HepG2 (cell line): ENCODE measurements at regions not wholly inside any gene's neighbourhood (a gene's known extent, or its start where the extent isn't known, plus 50 kb on each side); places are given as distances from the start of the nearest gene placed in this dataset.

ENCODE experiments used
- ATAC-seq: fragments of 200-7000 bp; cut with Tn5 transposase; 3 replicates; pipeline ENCODE4 v1.9.1; 2020; ENCODE audit warnings: mild to moderate bottlenecking, moderate library complexity
- BruUV-seq: library from RNA; stranded (reverse); fragments of 400-500 nt; replicated peaks from 2 replicates; lab custom pipeline; 2021; lab: Mats Ljungman, UMichigan
- CTCF ChIA-PET: fragments of 300-600 bp; formaldehyde crosslinking; extraction: SDS; loops from one replicate; lab custom pipeline; 2021; ENCODE audit warnings: low total read pairs, inconsistent platforms, low intra/inter-chr PET ratio; lab: Yijun Ruan, JAX
- POLR2A ChIA-PET: fragments of 350-600 bp; sonication (Branson Sonifier 250); formaldehyde crosslinking; loops from one replicate; lab custom pipeline; 2020; ENCODE audit warnings: antibody characterized with exemption, inconsistent platforms; lab: Yijun Ruan, JAX
- DNase-seq: peaks from one replicate; pipeline ENCODE4 v3.0.0-alpha.2; 2015; ENCODE audit warnings: low spot score
- FAIRE-seq: peaks from 3 replicates; lab custom pipeline; 2011; peaks lifted over from hg19 to GRCh38; lab: Jason Lieb, UNC
- H2AFZ ChIP-seq: one replicate; pipeline ENCODE4 v1.6.1; 2011; ENCODE audit warnings: low read length, inconsistent platforms
- H3K27ac ChIP-seq: fragments of 300-600 bp; 3 replicates; pipeline ENCODE4 v1.8.0; 2011; ENCODE audit warnings: mixed run types, mild to moderate bottlenecking, mixed read lengths, low read length, inconsistent platforms; ENCODE audit not compliant: insufficient read depth; ENCODE audit errors: extremely low read length
- H3K27me3 ChIP-seq, 2 experiments: fragments of 200-600 bp in 1 of 2; 2 replicates in 1 of 2; 3 replicates in 1 of 2; pipeline versions ENCODE4 v1.6.0 to v1.8.0; 2011; ENCODE audit warnings: low read length in 2 of 2, mild to moderate bottlenecking in 2 of 2, moderate library complexity in 2 of 2, inconsistent platforms in 1 of 2; ENCODE audit not compliant: insufficient read depth in 2 of 2, control insufficient read depth in 1 of 2
- H3K36me3 ChIP-seq, 2 experiments: fragments of 200-600 bp in 1 of 2; replicated peaks in 1 of 2; 2 replicates in 1 of 2; 3 replicates in 1 of 2; pipeline versions ENCODE4 v1.5.1 to v1.8.0; 2011; ENCODE audit warnings: low read length in 2 of 2, inconsistent platforms in 1 of 2; ENCODE audit not compliant: insufficient read depth in 2 of 2, control insufficient read depth in 1 of 2
- H3K4me1 ChIP-seq: 2 replicates; pipeline ENCODE4 v1.5.1; 2012; ENCODE audit warnings: low read length, inconsistent platforms; ENCODE audit not compliant: insufficient read depth
- H3K4me2 ChIP-seq: 2 replicates; pipeline ENCODE4 v1.6.0; 2011; ENCODE audit warnings: low read depth, low read length, inconsistent platforms
- H3K4me3 ChIP-seq, 3 experiments: fragments of 200-600 bp in 1 of 3; sonication (generic), shearing (Covaris generic) in 1 of 3; replicated peaks in 1 of 3; 2 replicates each; pipeline ENCODE4 v1.5.1; 2011 to 2016; ENCODE audit warnings: low read length in 3 of 3, inconsistent platforms in 2 of 3, low read depth in 2 of 3, mild to moderate bottlenecking in 2 of 3, control low read depth in 1 of 3, mixed read lengths in 1 of 3; ENCODE audit not compliant: insufficient read depth in 1 of 3
- H3K79me2 ChIP-seq: one replicate; pipeline ENCODE4 v1.6.1; 2011; ENCODE audit warnings: low read length, inconsistent platforms; ENCODE audit not compliant: insufficient read depth
- H3K9ac ChIP-seq: 2 replicates; pipeline ENCODE4 v1.6.0; 2011; ENCODE audit warnings: mild to moderate bottlenecking, low read depth, low read length, inconsistent platforms; ENCODE audit not compliant: insufficient read depth
- H3K9me3 ChIP-seq: 2 replicates; pipeline ENCODE4 v1.5.1; 2012; ENCODE audit warnings: mild to moderate bottlenecking, low read length
- H4K20me1 ChIP-seq: 2 replicates; pipeline ENCODE4 v1.6.0; 2011; ENCODE audit warnings: inconsistent platforms, mild to moderate bottlenecking, low read length, moderate library complexity; ENCODE audit not compliant: insufficient read depth
- ARNT ChIP-seq: fragments of 450-650 bp; IDR thresholded peaks from 2 replicates; pipeline ENCODE4 v1.6.1; 2017
- FOXK1 ChIP-seq: sonication (generic); formaldehyde crosslinking; IDR thresholded peaks from 2 replicates; pipeline ENCODE4 v1.4.0; 2020; ENCODE audit warnings: low read depth, missing genetic modification reagents, borderline replicate concordance
- GABPB1 ChIP-seq: IDR thresholded peaks from 2 replicates; pipeline ENCODE4 v1.6.1; 2016; ENCODE audit warnings: mild to moderate bottlenecking, missing genetic modification reagents, moderate library complexity, missing compliant biosample characterization
- GLI4 ChIP-seq: sonication (generic); formaldehyde crosslinking; IDR thresholded peaks from 2 replicates; pipeline ENCODE4 v1.5.1; 2020; ENCODE audit warnings: missing genetic modification reagents, mild to moderate bottlenecking, moderate library complexity, borderline replicate concordance
- KDM6A ChIP-seq: IDR thresholded peaks from 2 replicates; pipeline ENCODE4 v1.6.1; 2016; ENCODE audit warnings: low read depth
- NFIC ChIP-seq: IDR thresholded peaks from 2 replicates; pipeline ENCODE4 v1.6.1; 2012; ENCODE audit warnings: mild to moderate bottlenecking, low read length, inconsistent platforms
- PHF5A ChIP-seq: IDR thresholded peaks from one replicate; pipeline ENCODE4 v1.6.1; 2018; ENCODE audit warnings: low read depth, missing genetic modification reagents; ENCODE audit not compliant: unreplicated experiment
- SOX13 ChIP-seq, 3 experiments: fragments of 450-650 bp in 1 of 3; sonication (generic) in 1 of 3; formaldehyde crosslinking in 1 of 3; IDR thresholded peaks in 2 of 3; conservative IDR thresholded peaks in 1 of 3; 2 replicates each; pipeline versions ENCODE4 v1.5.0 to v1.6.1; 2016 to 2020; ENCODE audit warnings: antibody characterized with exemption in 1 of 3, mild to moderate bottlenecking in 1 of 3, missing compliant biosample characterization in 1 of 3, missing genetic modification reagents in 1 of 3, moderate library complexity in 1 of 3
- ZNF12 ChIP-seq: sonication (generic); formaldehyde crosslinking; IDR thresholded peaks from 2 replicates; pipeline ENCODE4 v1.5.0; 2020; ENCODE audit warnings: missing genetic modification reagents
- ZNF598 ChIP-seq: sonication (generic); formaldehyde crosslinking; IDR thresholded peaks from 2 replicates; pipeline ENCODE4 v1.5.1; 2020; ENCODE audit warnings: mild to moderate bottlenecking, missing genetic modification reagents, borderline replicate concordance
- ZNF660 ChIP-seq: sonication (generic); formaldehyde crosslinking; IDR thresholded peaks from 2 replicates; pipeline ENCODE4 v1.5.1; 2020; ENCODE audit warnings: mild to moderate bottlenecking, low read depth, missing genetic modification reagents, borderline replicate concordance
- ZNF788 ChIP-seq: sonication (generic); formaldehyde crosslinking; IDR thresholded peaks from 2 replicates; pipeline ENCODE4 v1.5.0; 2020; ENCODE audit warnings: mild to moderate bottlenecking, missing genetic modification reagents, borderline replicate concordance
- WGBS: methylation state at CpG from one replicate; pipeline ENCODE4 v1.1.6; 2017; ENCODE audit warnings: low lambda C conversion rate; 5-methylcytosine and 5-hydroxymethylcytosine counted together
- in situ Hi-C: cut with HindIII; loops from 2 replicates; pipeline ENCODE4 v1.10.0; 2017; ENCODE audit warnings: low pct_unique_long_range_greater_than_20kb; ENCODE audit not compliant: extremely low pct_ligation_motif_present
- intact Hi-C: fragments of 100-400 bp; cut with micrococcal nuclease; formaldehyde crosslinking; loops from one replicate; pipeline ENCODE4 v1.10.0; 2022; ENCODE audit not compliant: unreplicated experiment
- TF ChIP-seq, protein P1 (sequence below): sonication (generic); formaldehyde crosslinking; IDR thresholded peaks from 2 replicates; pipeline ENCODE4 v1.5.1; 2020; ENCODE audit warnings: missing genetic modification reagents, mild to moderate bottlenecking, borderline replicate concordance
- TF ChIP-seq, protein P2 (sequence below): IDR thresholded peaks from 2 replicates; pipeline ENCODE4 v1.6.1; 2012; ENCODE audit warnings: inconsistent platforms
- TF ChIP-seq, protein P3 (sequence below): sonication (generic); formaldehyde crosslinking; conservative IDR thresholded peaks from 2 replicates; pipeline ENCODE4 v1.4.0; 2020; ENCODE audit warnings: missing genetic modification reagents

DNA sequence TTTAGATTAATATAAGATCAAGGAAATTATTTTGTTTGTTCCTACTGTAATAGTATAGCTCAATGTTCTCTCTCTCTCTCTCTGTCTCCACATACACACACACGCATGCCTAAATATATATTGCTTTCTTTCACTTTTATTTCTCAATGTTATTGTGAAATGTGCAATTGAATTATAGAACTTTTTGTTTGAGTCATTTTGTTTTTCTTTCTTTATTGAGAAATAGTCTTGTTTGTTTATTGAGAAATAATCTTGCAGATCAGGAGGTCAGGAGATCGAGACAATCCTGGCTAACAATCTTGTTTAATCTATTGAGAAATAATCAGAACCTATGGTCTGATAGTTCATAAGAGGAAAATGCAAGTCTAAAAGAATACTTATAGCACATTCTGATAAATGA lies 1581.3 kb downstream of the EFNB2 start:
- no peaks in the 10 kb centered on the region for H3K27me3 ChIP-seq
- CTCF ChIA-PET, result no interaction called here
- H3K79me2 ChIP-seq, result no peaks in the 10 kb centered on the region
- H3K4me2 ChIP-seq, result no peak overlapping the region
- H3K9ac ChIP-seq, result no peak overlapping the region
- no peaks in the 10 kb centered on the region for H3K36me3 ChIP-seq
- H3K4me1 ChIP-seq, result no peaks in the 10 kb centered on the region
- intact Hi-C loops (no loop called here), in situ Hi-C loops (no loop called here)
- no peak for ATAC-seq
- H4K20me1 ChIP-seq, result no peaks in the 10 kb centered on the region
- WGBS, result 4% methylated on average over 2 of the region's 2 CpGs
- BruUV-seq, result no TSS peak
- TF ChIP-seq NFIC, result no peak
- TF ChIP-seq, protein P1, sequence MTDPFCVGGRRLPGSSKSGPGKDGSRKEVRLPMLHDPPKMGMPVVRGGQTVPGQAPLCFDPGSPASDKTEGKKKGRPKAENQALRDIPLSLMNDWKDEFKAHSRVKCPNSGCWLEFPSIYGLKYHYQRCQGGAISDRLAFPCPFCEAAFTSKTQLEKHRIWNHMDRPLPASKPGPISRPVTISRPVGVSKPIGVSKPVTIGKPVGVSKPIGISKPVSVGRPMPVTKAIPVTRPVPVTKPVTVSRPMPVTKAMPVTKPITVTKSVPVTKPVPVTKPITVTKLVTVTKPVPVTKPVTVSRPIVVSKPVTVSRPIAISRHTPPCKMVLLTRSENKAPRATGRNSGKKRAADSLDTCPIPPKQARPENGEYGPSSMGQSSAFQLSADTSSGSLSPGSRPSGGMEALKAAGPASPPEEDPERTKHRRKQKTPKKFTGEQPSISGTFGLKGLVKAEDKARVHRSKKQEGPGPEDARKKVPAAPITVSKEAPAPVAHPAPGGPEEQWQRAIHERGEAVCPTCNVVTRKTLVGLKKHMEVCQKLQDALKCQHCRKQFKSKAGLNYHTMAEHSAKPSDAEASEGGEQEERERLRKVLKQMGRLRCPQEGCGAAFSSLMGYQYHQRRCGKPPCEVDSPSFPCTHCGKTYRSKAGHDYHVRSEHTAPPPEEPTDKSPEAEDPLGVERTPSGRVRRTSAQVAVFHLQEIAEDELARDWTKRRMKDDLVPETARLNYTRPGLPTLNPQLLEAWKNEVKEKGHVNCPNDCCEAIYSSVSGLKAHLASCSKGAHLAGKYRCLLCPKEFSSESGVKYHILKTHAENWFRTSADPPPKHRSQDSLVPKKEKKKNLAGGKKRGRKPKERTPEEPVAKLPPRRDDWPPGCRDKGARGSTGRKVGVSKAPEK (CRISPR knock-in tag), result no peak
- TF ChIP-seq GABPB1 (CRISPR knock-in tag), result no peak
- no peak for TF ChIP-seq ZNF788
- no peak for TF ChIP-seq FOXK1 (CRISPR knock-in tag)
- TF ChIP-seq ARNT, result no peak
- TF ChIP-seq PHF5A (CRISPR knock-in tag), result no peak
- no peak for TF ChIP-seq ZNF12 (CRISPR knock-in tag)
- no peak for TF ChIP-seq ZNF598
- no peak for TF ChIP-seq KDM6A (CRISPR knock-in tag)
- no peak for TF ChIP-seq ZNF660 (CRISPR knock-in tag)
- TF ChIP-seq, protein P2, sequence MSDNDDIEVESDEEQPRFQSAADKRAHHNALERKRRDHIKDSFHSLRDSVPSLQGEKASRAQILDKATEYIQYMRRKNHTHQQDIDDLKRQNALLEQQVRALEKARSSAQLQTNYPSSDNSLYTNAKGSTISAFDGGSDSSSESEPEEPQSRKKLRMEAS, result no peak
- TF ChIP-seq GLI4 (CRISPR knock-in tag), result no peak
- no peak for TF ChIP-seq SOX13 (IDR thresholded peaks at IDR 0.05)
- no peak for TF ChIP-seq SOX13 (CRISPR knock-in tag; conservative IDR thresholded peaks at IDR 0.05 in 1 of 2, IDR thresholded peaks at IDR 0.05 in 1 of 2)
- TF ChIP-seq, protein P3, sequence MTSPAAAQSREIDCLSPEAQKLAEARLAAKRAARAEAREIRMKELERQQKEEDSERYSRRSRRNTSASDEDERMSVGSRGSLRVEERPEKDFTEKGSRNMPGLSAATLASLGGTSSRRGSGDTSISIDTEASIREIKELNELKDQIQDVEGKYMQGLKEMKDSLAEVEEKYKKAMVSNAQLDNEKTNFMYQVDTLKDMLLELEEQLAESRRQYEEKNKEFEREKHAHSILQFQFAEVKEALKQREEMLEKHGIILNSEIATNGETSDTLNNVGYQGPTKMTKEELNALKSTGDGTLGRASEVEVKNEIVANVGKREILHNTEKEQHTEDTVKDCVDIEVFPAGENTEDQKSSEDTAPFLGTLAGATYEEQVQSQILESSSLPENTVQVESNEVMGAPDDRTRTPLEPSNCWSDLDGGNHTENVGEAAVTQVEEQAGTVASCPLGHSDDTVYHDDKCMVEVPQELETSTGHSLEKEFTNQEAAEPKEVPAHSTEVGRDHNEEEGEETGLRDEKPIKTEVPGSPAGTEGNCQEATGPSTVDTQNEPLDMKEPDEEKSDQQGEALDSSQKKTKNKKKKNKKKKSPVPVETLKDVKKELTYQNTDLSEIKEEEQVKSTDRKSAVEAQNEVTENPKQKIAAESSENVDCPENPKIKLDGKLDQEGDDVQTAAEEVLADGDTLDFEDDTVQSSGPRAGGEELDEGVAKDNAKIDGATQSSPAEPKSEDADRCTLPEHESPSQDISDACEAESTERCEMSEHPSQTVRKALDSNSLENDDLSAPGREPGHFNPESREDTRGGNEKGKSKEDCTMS (CRISPR knock-in tag), result no peak
- H3K9me3 ChIP-seq, result peaks cover 65% of the 10 kb centered on the region
- DNase-seq, result no peak
- FAIRE-seq, result no peak
- H2AFZ ChIP-seq, result no peak overlapping the region
- H3K4me3 ChIP-seq, result no peak overlapping the region
- no peak overlapping the region for H3K27ac ChIP-seq
- POLR2A ChIA-PET, result no interaction called here
